NOMO-1 treated with dmso at 0.1 percent for 144 hours (cell line): ENCODE measurements at regions not wholly inside any gene's neighbourhood (a gene's known extent, or its start where the extent isn't known, plus 50 kb on each side); places are given as distances from the start of the nearest gene placed in this dataset.
A peak's percentile ranks its signal among the peaks of the same experiment; 100 is the strongest.

Experiments
- DNase-seq: peaks from one replicate; lab custom pipeline; 2025; ENCODE audit not compliant: unreplicated experiment; lab: John Stamatoyannopoulos, UW

DNA sequence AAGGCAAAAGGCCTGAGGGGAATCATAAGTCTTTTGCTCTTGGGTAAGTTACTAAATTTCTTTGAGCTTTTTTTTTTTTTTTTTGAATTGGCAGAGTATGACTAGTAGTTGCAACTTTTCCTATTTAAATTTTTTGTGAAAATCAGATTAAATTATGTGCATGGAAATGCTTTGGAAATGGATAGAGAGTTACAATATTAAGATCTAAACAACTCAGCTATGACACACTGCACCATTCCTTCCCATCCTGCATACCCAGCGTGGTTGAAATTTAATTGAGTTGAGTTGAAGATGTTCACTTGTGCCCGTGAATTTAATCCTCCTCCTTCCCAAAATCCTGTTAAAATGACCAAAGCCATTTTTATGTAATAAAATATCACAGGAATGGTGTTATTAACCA is 296.4 kb downstream of the ACTL7B start:
- no peak for DNase-seq

GRCh38 chr9:108554831-108555230 is 301.0 kb downstream of the ACTL7B start:
- no peak for DNase-seq

DNA sequence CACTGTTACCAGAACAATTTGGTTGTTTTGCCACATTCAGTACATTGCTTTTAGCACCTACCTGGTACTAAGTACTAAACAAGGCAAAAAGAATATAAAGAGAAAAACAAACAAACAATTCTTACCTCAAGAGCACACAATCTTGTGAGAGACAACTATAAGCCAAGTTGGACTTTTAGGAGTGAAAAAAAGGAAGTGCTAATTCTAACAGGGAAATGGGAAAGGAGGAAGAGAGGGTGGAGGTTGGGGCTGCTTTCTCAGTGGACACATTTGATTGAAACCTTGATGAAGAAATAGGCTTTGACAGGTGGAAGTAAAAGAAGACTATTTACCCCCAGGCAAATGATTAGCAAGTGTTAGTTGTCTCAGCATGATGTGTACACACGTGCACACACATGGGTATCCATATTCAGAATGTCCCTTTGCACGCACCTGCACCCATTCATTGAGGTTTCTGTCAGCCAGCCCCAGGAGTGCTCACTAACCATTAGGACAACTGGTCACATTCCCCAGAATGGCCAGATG is 302.6 kb downstream of the ACTL7B start:
- DNase-seq, result no peak

- no peak for DNase-seq
Observed at GRCh38 chr9:108552459-108553040, 303.2 kb downstream of the ACTL7B start.

- DNase-seq, result no peak
Observed at GRCh38 chr9:108551030-108551841, 304.6 kb downstream of the ACTL7B start.

- no peak for DNase-seq
Observed at GRCh38 chr9:108550106-108550505, 305.7 kb downstream of the ACTL7B start.

GRCh38 chr9:108549184-108549583 is 306.6 kb downstream of the ACTL7B start:
- no peak for DNase-seq

- DNase-seq, result no peak
Observed at GRCh38 chr9:108547411-108548135, 308.2 kb downstream of the ACTL7B start.

GRCh38 chr9:108546215-108546614 is 309.6 kb downstream of the ACTL7B start:
- no peak for DNase-seq

GRCh38 chr9:108545436-108545835 is 310.4 kb downstream of the ACTL7B start:
- DNase-seq, result no peak

GRCh38 chr9:108544866-108545265 is 310.9 kb downstream of the ACTL7B start:
- no peak for DNase-seq

DNA sequence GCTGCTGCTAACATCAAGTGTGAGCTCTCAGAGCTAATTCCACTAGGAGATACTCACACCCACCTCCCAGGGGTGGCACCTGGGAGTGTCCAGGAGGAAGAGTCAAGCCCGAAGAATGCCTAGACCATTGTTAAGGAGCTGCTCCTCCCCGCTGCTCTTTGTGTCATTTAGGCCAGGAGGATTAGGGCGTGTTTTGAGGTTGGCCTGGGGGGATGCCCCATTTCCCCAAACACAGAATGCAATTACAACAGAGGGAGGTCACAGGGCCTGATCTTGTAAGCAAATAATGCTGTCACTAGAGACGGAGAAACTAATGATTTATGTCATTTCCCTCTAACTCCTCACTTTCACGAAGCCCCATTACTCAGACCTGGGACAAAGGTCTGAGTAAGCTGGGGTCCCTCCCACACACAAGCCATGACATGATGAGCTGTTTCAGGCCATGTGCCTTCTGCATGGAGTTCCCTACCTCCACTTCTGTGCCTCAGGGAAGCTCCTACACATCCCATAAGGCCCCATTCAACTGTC is 312.5 kb downstream of the ACTL7B start:
- peak; percentile 29 for DNase-seq

- no peak for DNase-seq
Observed at GRCh38 chr9:108537756-108538155, 318.0 kb downstream of the ACTL7B start.

GRCh38 chr9:108536836-108537601 is 318.8 kb downstream of the ACTL7B start:
- no peak for DNase-seq

- no peak for DNase-seq
Observed at GRCh38 chr9:108535526-108535925, 320.3 kb downstream of the ACTL7B start.

DNA sequence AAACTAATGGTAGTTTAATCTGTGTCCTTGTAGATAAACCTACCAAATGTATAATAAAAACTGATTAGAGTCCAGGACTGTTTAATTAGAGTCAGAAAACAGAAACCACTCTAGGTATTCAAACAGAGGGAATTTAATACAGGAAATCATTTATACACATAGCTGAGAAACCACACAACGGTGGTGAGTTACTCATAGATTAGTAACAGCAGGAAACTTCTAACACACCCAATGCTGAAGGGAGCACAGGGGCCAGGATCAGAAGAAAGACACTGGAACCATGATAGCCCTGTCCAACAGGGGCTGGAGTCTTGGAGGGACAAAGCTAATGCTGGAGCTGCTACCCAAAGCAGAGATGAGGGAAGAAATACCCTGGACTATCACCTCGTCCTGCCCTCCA is 321.0 kb downstream of the ACTL7B start:
- DNase-seq, result no peak

DNA sequence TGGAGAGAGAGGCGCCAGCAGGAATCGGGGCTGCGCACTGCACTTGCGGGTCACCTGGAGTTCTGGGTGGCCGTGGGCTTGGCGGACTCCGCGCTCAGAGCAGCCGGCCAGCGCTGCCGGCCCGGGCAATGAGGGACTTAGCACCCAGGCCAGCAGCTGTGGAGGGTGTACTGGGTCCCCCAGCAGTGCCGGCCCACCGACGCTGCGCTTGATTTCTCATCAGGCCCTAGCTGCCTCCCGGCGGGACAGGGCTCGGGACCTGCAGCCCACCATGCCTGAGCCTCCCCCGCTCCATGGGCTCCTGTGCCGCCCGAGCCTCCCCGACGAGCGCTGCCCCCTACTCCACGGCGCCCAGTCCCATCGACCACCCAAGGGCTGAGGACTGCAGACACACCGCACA is 325.6 kb downstream of the ACTL7B start:
- no peak for DNase-seq

DNA sequence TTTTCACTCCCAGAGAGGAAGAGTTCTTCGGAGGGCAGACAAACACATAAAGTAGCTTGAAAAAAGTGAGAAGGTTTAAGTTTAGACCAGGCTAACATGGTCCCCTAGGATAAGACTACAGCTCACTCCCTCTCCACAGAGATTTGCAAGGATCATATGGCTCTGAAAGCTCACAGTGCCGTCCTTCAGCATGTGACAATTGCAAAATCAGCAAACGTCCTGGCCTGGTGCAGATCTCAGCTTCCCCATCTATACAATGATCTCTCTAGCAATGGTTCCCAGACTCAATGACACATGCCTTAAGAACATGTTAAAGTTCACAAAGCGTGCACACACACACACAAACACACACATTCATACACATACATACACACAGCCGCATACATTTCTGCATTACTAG is 327.6 kb downstream of the ACTL7B start:
- DNase-seq, result no peak

- no peak for DNase-seq
Observed at GRCh38 chr9:108526518-108526917, 329.3 kb downstream of the ACTL7B start.

- DNase-seq, result no peak
Observed at GRCh38 chr9:108525186-108525585, 330.6 kb downstream of the ACTL7B start.

DNA sequence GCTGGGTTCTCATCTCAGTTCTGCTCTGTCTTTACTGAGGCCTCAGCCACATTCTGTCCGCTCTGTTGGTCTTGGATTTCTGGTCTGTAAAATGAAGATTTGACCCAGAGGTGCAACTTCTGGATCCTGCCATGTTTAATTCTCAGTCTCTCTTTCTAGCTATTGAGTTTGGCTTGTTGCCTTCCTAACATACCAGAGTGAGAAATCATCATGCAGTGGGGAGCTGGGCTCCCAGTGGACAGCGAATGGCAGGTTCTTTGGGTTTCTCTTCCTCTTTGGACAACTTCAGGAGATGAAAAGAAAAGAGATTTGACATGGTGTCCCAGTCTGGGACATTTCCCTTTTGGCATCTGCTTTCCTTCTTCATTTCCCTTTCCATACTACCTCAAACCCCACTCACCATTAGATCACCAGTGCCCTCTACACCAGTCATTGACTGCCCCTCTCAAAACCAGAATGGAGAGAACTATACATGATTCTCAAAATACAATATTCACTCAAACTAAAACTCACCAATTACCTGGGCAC is 334.7 kb downstream of the ACTL7B start:
- no peak for DNase-seq
